ENCODE measurements at regions not wholly inside any gene's neighbourhood (a gene's known extent, or its start where the extent isn't known, plus 50 kb on each side); places are given as distances from the start of the nearest gene placed in this dataset.

DNA sequence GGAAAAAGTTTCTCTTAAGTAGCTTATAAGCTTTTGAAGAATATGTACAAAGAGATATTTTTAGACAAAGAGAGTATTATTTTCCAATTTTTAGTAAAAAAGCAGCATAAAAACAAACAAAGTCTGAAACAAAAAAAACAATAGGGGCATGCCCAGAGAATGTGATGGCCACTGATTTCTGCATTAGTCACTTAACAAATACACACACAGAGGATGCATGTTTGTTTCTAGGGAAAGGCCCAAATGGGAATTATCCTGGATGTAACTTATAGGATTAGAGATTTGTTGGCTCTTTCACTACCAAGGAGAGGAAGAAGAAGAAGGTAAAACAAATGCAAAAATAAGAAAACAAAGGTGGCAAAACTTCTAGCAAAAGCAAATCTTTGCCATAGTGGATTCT, 95.9 kb upstream of the SCOC start:
- no peak for FAIRE-seq

DNA sequence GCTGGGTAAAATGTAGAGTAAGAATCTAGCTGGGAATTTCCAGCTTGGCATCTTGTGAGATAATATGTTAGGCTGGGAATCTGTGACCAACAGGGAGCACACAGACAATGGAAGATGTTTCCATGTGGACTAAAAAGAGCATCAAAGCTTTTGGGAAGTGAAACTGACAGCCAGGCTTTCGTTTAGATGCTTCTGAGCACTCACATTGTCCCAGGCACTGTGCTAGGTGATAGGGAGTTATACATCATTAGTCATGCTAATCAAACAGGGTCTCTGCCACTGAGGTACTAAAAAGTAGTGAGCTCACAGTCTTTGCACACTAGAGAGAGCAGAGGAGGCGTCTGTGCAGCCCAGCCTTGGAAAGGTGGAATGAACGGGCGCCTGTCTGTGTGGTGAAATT, 101.9 kb upstream of the SCOC start:
- no peak for FAIRE-seq

DNA sequence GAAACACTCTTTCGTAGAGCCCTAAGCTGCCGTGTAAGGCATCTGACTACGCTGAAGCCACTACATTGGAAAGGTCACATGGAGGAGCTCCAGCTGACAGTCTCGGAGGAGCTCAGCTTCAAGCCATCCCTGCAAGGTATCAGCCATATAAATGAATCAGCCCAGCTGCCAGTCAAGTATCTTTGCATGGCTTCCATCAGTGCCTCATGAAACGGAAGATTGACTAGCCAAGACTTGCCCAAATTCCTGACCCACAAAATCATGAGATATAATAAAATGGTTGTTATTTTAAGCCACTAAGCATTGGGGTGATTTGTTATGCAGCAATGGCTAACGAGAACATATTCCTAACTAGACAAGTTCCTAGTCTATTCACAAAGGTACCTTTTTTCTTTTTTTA, 104.1 kb upstream of the SCOC start:
- no peak for FAIRE-seq

DNA sequence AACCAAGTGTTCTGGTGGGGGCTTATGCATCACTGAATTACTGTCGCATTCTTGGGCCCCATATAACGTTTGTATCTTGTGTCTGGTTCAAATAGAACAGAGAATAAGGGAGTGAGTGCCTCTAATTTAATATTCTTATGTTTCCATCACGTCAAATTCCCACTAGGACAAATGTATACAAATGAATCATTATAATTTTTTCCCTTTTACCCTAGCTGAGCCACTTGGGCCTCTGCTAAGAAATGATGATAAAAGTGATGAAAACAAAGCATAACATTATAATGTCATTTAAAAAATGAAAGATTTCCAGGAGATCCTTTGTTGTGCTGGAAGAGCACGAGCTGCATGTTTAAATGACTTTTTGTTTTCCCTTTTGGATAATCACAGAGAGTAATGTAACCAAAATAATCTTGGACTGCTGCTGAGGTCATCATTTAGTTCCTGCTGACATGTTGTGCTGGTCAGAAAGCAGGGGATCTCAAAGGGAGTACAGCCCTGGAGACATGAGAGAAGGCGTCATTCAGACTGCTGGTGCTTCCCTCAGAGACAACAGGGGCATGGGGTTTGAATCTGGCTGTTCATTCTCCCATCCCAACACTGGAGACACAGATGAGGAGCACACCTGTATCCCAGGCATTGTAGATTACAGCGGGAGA, 105.1 kb upstream of the SCOC start:
- no peak for FAIRE-seq

DNA sequence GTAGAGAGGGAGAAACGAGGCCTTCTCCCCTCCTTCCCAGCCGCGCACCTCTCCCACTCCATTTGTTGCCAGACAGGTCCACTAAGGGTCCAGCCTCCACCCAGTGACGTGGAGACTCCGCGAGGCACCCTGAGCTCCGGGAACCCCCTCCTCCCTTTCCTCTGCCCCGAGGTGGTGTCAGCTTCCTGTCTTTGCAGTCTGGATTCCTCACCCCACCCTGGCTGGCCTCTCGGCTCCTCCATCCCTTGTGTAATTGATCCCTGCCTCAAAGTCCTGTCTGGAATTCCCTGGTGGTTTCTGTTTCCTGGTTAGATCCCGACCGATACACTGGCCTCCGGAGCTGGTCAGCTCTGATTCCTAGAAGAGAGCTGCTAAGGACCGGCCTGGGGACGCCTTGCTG, 105.9 kb upstream of the SCOC start:
- no peak for FAIRE-seq

DNA sequence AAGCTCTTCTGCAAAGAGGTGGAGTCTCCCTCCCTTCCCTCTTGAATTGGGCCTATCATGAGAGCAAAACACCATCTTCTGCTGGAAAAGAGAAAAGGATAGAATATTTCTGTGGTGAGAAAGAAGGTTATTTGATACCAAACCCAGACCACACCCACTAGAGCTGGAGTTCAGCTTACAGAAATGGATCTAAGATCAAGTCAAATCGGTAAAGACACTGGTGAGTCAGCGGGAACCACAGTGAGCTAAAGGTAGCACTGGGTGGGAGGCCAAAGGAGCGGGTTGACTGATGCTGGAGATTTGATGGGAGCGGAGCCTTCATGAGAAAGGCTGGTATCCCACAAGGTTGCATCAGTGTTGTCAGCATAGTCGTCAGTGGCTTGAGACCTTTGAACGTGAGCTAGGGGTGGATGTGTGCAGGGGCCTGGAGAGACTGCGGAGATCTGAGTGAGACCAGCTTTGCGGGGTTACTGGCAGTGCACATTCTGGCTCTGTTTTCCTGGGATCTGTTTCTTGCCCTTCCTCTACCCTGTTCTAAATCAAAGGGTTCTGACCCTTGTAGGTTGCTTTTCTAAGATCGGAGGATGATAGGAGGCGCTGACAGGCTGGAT, 106.4 kb upstream of the SCOC start:
- FAIRE-seq: no peak

DNA sequence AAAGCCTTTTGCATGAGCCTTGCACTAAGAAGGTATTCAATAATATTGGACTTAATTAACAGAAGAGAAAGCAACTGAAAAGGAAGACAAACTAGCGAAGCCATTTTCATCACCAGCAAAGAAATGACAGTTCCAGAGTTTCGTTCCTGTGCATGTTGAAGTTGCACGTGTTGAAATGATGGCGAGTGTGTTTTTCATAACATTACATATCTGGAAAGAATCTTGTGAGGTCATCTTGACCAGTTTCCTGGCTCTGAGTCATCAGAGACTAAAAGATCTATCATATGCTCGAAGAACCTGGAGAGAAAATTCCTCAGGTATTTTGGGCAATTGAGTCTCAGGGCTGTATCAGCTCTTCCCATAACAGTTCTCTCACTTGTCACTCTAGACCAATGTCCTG, 106.2 kb upstream of the MAML3 start:
- FAIRE-seq: no peak

DNA sequence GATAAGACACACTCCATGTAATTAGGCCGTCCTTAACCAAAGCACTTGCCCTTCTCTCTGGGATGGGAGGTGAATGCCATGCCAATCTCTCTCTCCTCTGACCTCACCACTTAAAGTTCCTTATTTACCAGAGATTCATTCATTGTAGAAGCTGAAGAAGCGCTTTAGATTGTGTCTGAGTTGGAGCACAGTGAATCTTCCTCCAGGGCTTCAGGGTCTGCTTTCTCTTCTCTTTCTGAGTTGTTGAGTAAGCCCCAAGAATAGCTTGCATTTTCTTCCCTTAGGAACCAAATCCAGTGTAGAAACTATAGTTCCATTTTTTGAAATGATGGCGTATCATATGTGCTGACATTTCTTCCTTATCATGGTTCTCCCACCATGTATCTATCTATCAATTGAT, 104.5 kb upstream of the MAML3 start:
- no peak for FAIRE-seq

DNA sequence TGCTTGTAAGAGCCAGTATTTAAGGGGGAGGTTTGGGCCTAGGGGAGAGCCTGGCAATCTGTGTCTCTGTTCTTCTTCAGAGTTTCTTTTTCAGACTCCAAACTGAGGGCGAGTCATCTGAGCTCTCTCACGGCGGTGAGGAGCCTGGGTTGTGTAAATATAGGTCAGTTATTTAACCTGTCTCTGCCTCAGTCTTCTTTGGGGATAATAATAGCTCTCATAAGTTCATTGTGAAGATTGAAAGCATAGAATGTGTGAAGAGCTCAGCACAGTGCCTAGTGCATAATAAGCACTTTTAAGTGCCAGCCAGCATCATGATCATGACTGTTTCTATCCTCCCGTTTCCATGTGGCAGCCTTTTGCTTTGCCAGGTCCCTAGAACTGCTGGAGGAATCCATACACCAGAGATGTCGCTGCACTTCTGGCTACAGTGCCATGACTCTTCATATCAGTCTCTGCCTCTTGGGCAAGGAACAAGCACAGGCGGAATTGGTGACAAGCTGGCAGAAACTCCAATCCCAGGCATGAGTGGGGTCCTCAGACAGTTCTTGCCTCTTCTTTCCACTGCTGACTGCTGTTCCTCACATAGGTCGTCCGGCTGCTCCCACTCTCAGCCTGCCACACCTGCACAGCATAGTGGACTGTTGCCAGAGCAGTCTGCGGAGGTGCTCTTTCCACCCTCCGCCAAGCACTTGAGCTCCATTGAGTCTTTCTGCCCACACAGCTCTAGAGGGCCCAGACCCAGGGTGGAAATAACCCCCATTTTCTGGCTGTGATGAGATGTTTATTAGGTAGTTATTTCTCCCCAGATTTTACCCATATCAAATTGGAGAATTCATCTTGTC, 103.7 kb upstream of the MAML3 start:
- FAIRE-seq: no peak

DNA sequence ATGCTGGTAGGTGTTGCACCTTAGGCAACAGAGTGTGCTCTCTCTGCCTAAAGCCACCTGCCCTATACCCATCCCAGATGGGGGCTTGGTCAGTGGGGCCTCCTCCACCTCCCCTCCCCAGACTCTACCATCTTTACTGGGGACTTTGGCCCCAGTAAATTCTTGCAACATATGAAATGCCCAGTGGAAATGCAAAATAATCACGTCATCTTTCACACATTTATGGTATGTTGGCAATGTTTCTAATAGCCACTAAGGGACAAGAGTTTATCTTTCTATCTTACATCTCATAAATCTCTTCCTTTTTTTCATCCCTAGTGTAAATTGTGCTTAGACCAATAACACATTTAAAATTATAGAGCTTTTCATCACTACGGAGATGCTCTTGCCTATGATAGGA, 103.0 kb upstream of the MAML3 start:
- FAIRE-seq: no peak

DNA sequence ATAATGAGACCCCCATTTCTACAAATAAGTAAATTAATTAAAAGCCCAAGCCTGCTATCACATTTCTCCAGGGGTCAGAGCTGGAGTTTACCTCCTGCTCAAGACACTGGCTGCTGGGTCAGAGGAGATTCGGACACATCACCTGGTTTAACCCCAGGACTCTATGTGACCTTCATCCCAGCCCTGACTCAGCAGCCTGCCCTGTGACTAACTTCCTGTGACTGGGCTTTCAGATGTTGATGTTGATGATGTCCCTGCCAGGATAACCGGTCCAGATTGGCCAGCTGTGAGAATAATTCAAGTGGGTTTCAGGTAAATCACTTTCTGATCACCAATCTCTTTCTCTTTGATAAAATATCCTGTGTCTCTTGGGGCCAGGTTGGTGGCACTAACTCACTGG, 102.4 kb upstream of the MAML3 start:
- FAIRE-seq: no peak

DNA sequence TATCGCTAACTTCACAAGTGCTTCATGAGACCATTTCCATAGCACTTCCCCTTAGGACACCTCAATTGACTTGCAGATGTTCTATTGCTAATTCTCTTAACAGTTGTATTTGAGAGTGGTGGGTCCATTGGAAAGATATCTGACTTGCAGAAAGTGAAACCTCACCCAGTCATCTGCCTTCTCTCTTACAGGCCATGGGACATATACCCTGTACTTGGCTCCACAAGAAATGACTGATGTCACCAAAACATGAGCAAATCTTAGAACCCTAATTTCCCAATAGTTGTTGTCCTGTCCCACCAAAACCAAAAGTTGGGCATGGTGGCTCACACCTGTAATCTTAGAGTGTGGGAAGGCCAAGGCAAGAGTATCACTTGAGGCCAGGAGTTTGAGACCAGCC, 101.9 kb upstream of the MAML3 start:
- no peak for FAIRE-seq

DNA sequence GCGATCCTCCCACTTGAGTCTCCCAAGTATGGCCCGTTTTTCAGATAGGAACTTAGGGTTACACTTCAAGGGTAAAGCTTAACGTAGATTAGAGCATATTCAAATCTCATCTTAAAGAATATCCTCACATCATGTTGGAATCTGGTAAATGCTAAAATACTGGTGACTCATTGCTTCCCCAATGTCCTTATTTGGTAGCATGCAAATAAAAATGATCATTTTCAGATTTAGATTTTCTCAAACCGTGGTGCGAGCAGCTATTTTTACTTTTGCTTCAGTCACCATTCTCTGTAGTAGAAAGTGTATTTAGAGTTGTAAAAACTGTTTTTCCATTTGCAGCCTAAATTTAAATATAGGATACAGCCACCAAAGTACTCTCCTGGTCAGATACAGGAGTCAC, 101.5 kb upstream of the MAML3 start:
- no peak for FAIRE-seq

DNA sequence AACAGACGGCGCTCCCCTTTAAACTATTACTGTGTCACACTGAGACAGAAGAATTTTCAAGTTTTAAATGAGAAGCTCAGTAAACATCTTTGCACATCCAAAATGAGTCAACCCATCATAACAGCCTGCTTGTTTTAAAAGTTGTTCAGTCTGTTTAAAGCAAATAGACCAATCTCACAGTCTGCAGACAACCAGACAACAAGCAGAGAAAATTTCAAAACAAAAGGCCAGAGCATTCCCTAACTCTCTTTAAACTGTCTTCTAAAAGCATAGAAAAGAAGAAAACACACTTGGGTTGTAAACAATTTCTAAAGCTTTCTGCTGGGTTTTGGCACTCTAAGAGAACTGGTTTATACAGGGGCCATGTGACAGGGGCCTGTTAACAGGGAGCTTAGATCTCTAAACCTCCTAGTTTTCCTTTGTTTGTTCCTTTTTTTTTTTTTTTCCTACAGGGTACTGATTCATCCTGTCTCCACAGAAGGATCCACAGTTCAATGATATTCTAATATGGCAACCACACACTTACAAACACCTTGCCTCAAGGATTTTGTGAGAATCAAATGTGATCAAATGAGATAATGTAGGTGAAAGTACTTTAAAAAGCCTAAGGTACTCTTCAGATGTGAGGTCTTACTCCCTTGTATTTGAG, 100.8 kb upstream of the MAML3 start:
- FAIRE-seq: no peak

DNA sequence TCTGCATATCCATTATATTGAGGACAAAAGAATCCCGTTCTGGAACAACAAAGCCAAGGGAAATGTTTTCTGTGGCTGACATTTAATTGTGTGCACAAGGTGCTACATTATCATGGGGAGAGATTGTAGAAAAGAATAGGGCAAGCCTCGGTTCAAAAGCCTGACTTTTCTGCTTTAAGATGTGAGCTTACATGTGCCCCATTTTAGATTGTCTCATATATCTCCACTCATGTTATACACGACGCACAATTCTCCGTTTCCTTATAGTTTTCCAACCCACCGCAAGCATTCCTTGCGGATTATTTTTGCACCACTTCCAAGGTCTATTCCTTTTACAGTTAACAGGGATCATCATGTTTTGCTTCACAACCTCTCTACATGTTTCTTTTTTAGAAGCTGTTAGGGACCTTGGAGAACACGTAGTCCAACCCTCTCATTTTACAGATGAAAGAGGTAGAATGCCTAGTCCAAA, 99.6 kb upstream of the MAML3 start:
- peak; percentile 64 for FAIRE-seq

DNA sequence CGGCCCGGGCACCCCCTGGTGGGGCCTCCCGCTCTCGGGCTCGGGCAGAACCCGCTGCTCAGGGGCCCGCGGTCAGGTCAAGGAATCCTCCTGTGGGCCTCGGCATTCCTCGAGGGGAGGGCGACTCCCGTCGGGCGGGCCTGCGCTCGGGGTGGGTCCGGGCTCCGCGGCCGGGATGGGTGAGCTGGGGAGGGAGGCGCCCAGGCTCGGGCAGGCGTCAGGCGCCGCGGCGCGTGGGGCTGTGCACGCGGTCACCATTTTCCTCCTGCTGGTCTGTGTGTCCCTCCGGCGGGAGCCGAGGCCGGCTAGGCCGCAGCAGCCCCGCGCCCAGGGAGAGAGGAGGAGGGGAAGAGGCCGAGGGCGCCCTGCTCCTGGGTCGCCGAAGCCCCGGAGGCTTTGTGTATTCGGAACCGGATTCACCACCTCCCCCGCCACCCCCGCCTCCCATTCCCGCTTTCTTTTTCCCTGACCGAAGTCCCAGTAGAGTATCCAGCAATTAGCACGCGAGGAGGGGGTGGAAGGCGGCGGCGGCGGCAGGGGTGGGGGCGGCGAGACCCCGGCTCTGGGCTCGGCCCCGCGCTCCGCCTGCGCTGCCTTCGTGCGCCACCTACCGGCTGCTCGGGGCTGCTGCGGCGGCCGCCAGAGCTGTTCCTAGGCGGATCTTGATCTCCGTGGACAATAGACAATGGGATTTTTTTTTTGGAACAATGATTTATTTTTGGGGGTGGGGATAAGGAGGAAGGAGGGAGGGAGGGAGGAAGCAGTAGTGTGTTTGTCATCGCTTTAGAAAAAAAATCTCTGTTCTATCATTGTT, 99.0 kb upstream of the MAML3 start:
- FAIRE-seq: no peak

DNA sequence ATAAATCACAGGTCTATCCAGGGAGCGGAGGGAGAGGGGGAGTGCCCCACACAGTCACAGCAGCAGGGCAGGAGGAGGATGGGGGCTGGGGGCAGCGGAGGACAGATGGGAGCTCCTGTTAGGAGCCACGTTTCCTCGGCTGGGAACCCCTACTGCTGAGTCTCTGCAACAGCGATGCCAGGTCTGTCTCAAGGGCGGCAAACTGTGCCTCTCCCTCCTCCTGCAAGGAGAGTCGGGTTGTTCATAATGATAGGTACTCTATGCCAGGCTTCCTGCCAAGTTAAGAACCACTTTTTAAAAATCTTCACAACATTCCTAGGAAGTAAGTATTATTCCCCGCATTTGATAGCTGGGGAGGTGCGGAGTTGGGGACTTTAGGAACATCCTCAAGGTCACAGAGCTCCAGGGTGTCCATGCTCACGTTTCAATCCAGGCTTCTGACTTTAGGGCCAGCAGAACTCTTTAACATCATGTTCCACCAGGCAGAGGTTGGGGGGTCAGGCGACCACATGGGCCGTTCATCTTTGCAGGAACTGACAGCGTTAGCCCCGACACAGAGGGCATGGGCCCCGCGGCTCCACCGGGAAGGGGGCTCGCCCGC, 98.3 kb upstream of the MAML3 start:
- no peak for FAIRE-seq

DNA sequence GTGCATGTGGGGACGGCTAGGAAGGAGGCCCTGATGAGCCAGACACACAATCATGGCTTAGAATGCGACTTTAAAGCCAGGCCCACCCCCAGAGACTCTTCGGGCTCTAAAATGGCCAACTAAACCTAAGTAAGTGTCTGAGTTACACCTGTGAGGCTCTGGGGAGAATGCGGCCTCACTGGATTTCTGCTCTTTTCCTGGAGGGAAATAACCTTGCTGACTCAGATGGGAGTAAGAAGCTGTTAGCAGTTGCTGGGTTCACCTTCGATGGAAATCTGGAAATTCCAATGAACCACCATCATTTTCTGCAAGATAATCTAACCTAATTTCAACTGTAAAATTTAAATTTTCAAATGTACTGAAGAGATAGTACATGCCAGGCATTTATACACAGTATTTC, 97.6 kb upstream of the MAML3 start:
- FAIRE-seq: peak; percentile 38

DNA sequence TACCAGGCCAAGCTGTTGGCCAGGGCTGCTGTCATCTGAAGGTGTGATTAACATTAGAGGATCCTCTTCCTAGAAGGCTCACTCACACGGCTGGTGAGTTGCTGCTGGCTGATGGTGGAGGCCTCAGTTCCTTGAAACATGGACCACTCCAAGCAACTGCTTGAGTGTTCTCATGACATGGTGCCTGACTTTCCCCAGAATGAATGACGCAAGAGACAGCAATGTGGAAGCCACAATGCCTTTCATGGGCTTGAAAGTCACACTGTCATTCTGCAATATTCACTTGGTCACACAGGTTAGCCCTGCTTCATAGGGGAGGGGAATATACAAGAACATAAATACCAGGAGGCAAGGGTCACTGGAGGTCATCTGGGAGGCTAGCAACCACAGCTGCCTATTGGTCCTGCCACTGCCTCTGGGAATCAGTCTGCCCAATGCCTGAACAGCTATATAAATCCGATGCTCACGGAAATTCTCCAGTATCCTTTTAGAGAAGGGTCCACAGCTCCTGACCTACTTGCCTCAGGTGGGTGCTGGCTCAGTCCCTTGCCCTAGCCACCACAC, 97.1 kb upstream of the MAML3 start:
- no peak for FAIRE-seq

DNA sequence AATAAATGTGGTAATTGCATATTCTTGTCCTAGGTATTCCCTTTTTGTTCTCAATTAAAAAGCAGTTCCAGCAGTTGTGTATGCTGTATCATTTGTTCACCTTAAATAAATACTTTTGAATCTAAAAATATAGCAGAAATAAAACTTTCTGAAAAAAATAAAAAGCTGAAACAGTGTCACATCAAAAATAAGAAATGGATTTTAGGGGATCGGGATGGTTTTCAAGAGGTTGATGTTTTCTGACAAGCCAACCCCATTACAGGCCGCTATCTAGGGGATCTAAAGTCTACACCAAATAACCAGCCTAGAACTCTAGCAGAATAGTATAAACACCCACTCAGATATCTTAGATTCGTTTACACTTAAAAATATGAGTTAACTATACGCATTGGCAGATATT, 95.4 kb upstream of the MAML3 start:
- FAIRE-seq: peak; percentile 82

DNA sequence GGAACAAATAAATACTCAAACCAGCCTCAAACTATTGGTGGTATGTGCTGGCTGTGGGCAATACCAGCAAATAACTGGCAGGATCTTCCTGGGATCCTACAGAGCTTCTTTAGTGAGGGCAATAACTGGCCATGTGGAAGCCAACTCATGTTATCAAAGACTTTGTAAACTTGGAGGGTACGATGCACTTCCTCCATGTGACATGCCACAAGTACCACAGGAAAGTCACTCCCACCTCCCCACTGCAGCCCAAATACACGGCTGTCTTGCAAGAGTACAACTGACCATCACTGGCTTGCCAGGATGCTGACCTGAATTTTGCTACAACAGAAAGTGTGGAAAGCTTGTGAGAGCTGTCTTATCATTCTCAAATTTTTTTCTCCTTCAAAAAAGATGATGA, 93.3 kb upstream of the MAML3 start:
- no peak for FAIRE-seq

DNA sequence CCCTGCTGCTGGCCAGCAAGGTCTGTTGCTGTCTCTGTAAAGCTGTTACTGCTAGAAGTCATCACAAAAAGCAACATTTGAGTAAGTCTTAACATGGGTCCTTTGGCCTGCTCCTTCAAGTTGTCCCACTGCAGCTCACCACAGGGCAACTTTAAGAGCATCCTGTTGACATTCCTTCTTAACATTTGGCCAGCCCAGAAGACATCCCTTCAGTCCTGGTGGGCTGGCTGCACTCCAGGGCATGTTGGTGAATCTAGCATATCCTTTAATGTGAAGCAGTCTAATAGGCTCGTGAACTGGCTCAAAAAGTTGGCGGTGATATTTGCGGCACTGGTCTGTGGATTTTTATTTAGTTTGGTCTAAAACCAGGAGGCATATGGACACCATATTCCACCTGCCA, 92.2 kb upstream of the MAML3 start:
- FAIRE-seq: no peak

Data from islet of Langerhans (tissue), 1 donor.